ENCODE measurements at regions not wholly inside any gene's neighbourhood (a gene's known extent, or its start where the extent isn't known, plus 50 kb on each side); places are given as distances from the start of the nearest gene placed in this dataset.

GRCh38 chr5:174287761-174288160, 242.3 kb downstream of the NSG2 start:
- Mint-ChIP-seq H3K36me3 (ENCODE audit: low read depth) (no peaks in the 10 kb centered on the region), H3K4me3 (no peak overlapping the region), H3K27me3 (ENCODE audit: low read depth) (peaks cover 11% of the 10 kb centered on the region), H3K27ac (no peak overlapping the region), H3K4me1 (ENCODE audit: low read depth) (no peaks in the 10 kb centered on the region), H3K9me3 (no peaks in the 10 kb centered on the region)
- DNase-seq = no peak
- intact Hi-C loops (cut with micrococcal nuclease) = no loop called here
- CTCF ChIA-PET = no interaction called here

GRCh38 chr5:174288439-174288838, 242.9 kb downstream of the NSG2 start:
- intact Hi-C loops (cut with micrococcal nuclease) = no loop called here
- CTCF ChIA-PET = no interaction called here
- Mint-ChIP-seq H3K9me3 (no peaks in the 10 kb centered on the region), H3K4me3 (no peak overlapping the region), H3K36me3 (ENCODE audit: low read depth) (no peaks in the 10 kb centered on the region), H3K27ac (no peak overlapping the region), H3K4me1 (ENCODE audit: low read depth) (no peaks in the 10 kb centered on the region), H3K27me3 (ENCODE audit: low read depth) (peaks cover 7% of the 10 kb centered on the region)
- DNase-seq = no peak

GRCh38 chr5:174291162-174291561, 245.7 kb downstream of the NSG2 start:
- Mint-ChIP-seq H3K27me3 (ENCODE audit: low read depth) (peaks cover 5% of the 10 kb centered on the region), H3K36me3 (ENCODE audit: low read depth) (no peaks in the 10 kb centered on the region), H3K9me3 (no peaks in the 10 kb centered on the region), H3K4me1 (ENCODE audit: low read depth) (no peaks in the 10 kb centered on the region), H3K27ac (no peak overlapping the region), H3K4me3 (no peak overlapping the region)
- DNase-seq = no peak
- intact Hi-C loops (cut with micrococcal nuclease) = no loop called here
- CTCF ChIA-PET = no interaction called here

GRCh38 chr5:174292348-174292747, 246.8 kb downstream of the NSG2 start:
- no peak overlapping the region for H3K27ac Mint-ChIP-seq
- H3K4me3 Mint-ChIP-seq = no peak overlapping the region
- CTCF ChIA-PET = interaction anchor here (0.7 to 0.9 kb wide), 2 partner anchors 18 to 27 kb away, joined by 3 to 6 read pairs; no protein-coding TSS in a partner anchor
- H3K4me1 Mint-ChIP-seq (ENCODE audit: low read depth) = no peaks in the 10 kb centered on the region
- H3K36me3 Mint-ChIP-seq (ENCODE audit: low read depth) = no peaks in the 10 kb centered on the region
- no peak for DNase-seq
- intact Hi-C loops (cut with micrococcal nuclease) = no loop called here
- H3K27me3 Mint-ChIP-seq (ENCODE audit: low read depth) = peaks cover 5% of the 10 kb centered on the region
- no peaks in the 10 kb centered on the region for H3K9me3 Mint-ChIP-seq

GRCh38 chr5:174293006-174293405, 247.5 kb downstream of the NSG2 start:
- H3K27ac Mint-ChIP-seq = no peak overlapping the region
- no peak for DNase-seq
- peaks cover 5% of the 10 kb centered on the region for H3K27me3 Mint-ChIP-seq (ENCODE audit: low read depth)
- H3K4me1 Mint-ChIP-seq (ENCODE audit: low read depth) = no peaks in the 10 kb centered on the region
- no peaks in the 10 kb centered on the region for H3K9me3 Mint-ChIP-seq
- H3K4me3 Mint-ChIP-seq = no peak overlapping the region
- CTCF ChIA-PET = no interaction called here
- intact Hi-C loops (cut with micrococcal nuclease) = no loop called here
- H3K36me3 Mint-ChIP-seq (ENCODE audit: low read depth) = no peaks in the 10 kb centered on the region

- no peaks in the 10 kb centered on the region for H3K9me3 Mint-ChIP-seq
- H3K4me1 Mint-ChIP-seq (ENCODE audit: low read depth) = no peaks in the 10 kb centered on the region
- DNase-seq = no peak
- H3K27ac Mint-ChIP-seq = no peak overlapping the region
- no peak overlapping the region for H3K4me3 Mint-ChIP-seq
- peaks cover 5% of the 10 kb centered on the region for H3K27me3 Mint-ChIP-seq (ENCODE audit: low read depth)
- intact Hi-C loops (cut with micrococcal nuclease) = no loop called here
- H3K36me3 Mint-ChIP-seq (ENCODE audit: low read depth) = no peaks in the 10 kb centered on the region
- CTCF ChIA-PET = no interaction called here
Observed at GRCh38 chr5:174293481-174293880, 248.0 kb downstream of the NSG2 start.

- no peaks in the 10 kb centered on the region for H3K4me1 Mint-ChIP-seq (ENCODE audit: low read depth)
- DNase-seq = no peak
- peaks cover 1% of the 10 kb centered on the region for H3K9me3 Mint-ChIP-seq
- H3K36me3 Mint-ChIP-seq (ENCODE audit: low read depth) = no peaks in the 10 kb centered on the region
- H3K27ac Mint-ChIP-seq = no peak overlapping the region
- H3K27me3 Mint-ChIP-seq (ENCODE audit: low read depth) = peaks cover 5% of the 10 kb centered on the region
- no peak overlapping the region for H3K4me3 Mint-ChIP-seq
- intact Hi-C loops (cut with micrococcal nuclease) = no loop called here
- CTCF ChIA-PET = no interaction called here
Observed at GRCh38 chr5:174294891-174295620, 249.6 kb downstream of the NSG2 start.

GRCh38 chr5:174295702-174296436, 250.4 kb downstream of the NSG2 start:
- no peak overlapping the region for H3K4me3 Mint-ChIP-seq
- H3K27me3 Mint-ChIP-seq (ENCODE audit: low read depth) = peaks cover 5% of the 10 kb centered on the region
- CTCF ChIA-PET = no interaction called here
- H3K4me1 Mint-ChIP-seq (ENCODE audit: low read depth) = no peaks in the 10 kb centered on the region
- DNase-seq = no peak
- H3K27ac Mint-ChIP-seq = no peak overlapping the region
- intact Hi-C loops (cut with micrococcal nuclease) = no loop called here
- H3K36me3 Mint-ChIP-seq (ENCODE audit: low read depth) = no peaks in the 10 kb centered on the region
- H3K9me3 Mint-ChIP-seq = peaks cover 1% of the 10 kb centered on the region

- no peaks in the 10 kb centered on the region for H3K4me1 Mint-ChIP-seq (ENCODE audit: low read depth)
- peaks cover 1% of the 10 kb centered on the region for H3K9me3 Mint-ChIP-seq
- no peak overlapping the region for H3K4me3 Mint-ChIP-seq
- no peak overlapping the region for H3K27ac Mint-ChIP-seq
- DNase-seq = no peak
- no peaks in the 10 kb centered on the region for H3K36me3 Mint-ChIP-seq (ENCODE audit: low read depth)
- CTCF ChIA-PET = no interaction called here
- H3K27me3 Mint-ChIP-seq (ENCODE audit: low read depth) = peaks cover 14% of the 10 kb centered on the region
- intact Hi-C loops (cut with micrococcal nuclease) = no loop called here
Observed at GRCh38 chr5:174300118-174300940, 254.8 kb downstream of the NSG2 start.

GRCh38 chr5:174300941-174301761, 255.6 kb downstream of the NSG2 start:
- Mint-ChIP-seq H3K9me3 (peaks cover 1% of the 10 kb centered on the region), H3K27me3 (ENCODE audit: low read depth) (peaks cover 14% of the 10 kb centered on the region), H3K4me1 (ENCODE audit: low read depth) (no peaks in the 10 kb centered on the region), H3K27ac (no peak overlapping the region), H3K36me3 (ENCODE audit: low read depth) (no peaks in the 10 kb centered on the region), H3K4me3 (no peak overlapping the region)
- CTCF ChIA-PET = no interaction called here
- intact Hi-C loops (cut with micrococcal nuclease) = no loop called here
- no peak for DNase-seq

- Mint-ChIP-seq H3K4me1 (ENCODE audit: low read depth) (no peaks in the 10 kb centered on the region), H3K27me3 (ENCODE audit: low read depth) (peaks cover 18% of the 10 kb centered on the region), H3K9me3 (peaks cover 1% of the 10 kb centered on the region), H3K4me3 (no peak overlapping the region), H3K27ac (no peak overlapping the region), H3K36me3 (ENCODE audit: low read depth) (no peaks in the 10 kb centered on the region)
- intact Hi-C loops (cut with micrococcal nuclease) = no loop called here
- CTCF ChIA-PET = no interaction called here
- no peak for DNase-seq
Observed at GRCh38 chr5:174301848-174302625, 256.5 kb downstream of the NSG2 start.
